ENCODE measurements at regions not wholly inside any gene's neighbourhood (a gene's known extent, or its start where the extent isn't known, plus 50 kb on each side); places are given as distances from the start of the nearest gene placed in this dataset. TPM values are rescaled to one million over a fixed set of nuclear protein-coding genes. Genes with fewer than 3 reads are reported as not detected.

DNA sequence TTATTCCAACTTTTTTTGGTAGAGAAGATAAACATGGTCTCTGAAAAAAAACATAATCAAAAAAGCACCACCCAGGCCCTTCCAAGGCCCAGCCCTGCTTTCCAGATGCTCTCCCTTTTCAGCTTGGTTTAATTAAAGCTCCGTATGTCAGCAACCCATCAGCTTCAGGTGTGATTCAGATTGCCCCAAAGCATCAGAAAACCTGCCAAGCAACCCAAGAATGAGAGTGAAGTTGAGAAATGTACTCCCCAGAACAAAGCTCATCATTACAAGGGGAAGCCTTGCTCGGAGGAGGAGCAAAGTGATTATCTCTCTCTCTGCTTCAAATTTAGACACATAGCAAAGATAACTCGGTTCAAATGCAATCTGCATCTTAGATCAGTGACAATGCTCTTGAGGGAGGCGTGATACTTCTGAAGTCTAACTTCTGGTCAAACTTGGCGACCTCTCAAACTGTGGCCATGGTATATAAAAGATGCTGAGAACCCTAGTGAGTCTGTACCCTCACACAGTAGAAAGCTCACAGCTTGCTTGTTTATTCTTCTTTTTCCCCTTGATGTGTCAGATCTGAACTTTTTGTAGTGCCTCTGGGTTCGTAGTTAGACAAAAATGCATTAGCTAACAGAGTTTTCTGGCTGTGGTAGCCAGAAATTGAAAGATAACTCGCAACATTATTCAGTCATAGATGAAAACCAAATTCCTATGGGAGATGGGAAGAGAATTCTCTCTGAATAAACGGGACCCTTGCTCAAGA is 63.3 kb upstream of the ZC3H11B start:
- Histone ChIP-seq H3K4me3 (ENCODE audit: low read depth, low read length) (no peak overlapping the region), H3K4me1 (ENCODE audit: insufficient read depth) (no peaks in the 10 kb centered on the region), H3K27ac (ENCODE audit: low read depth) (no peak overlapping the region), H3K36me3 (ENCODE audit: insufficient read depth) (no peaks in the 10 kb centered on the region)
- WGBS, result 67% methylated on average over 8 of the region's 8 CpGs
- DNase-seq (ENCODE audit: extremely low spot score), result no peak

DNA sequence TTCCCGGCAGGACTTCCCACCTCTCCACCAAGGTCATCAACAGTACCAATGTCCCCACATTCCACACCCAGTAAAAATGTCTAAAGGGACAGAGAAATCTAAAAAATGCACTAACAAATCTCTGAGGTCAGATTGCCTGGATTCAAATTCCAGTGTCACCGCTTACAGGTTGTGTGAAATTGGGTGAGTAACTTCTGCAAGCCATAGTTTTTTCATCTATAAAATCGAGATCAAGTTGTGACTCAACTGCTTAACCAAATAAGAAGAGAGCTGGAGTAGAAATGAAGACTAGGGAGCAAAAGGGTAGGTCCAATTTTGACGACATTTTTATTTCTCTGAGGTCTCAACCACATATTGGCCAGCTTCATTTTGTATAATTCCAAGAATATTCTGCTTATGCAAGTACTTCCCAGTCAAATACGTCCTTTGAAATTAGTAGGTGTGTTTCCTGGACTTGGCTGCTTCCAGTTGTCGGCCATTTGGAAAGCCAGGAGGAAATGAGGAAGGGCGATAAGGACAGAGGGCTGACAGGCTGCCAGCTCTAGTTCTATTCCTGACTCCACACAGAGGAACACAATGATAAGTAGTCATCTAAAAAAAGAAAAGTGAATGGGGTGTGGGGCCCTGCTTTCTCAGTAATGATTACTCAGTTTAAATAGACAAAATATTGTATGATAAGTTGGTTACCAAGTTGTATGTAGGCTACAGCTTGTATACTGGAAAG is 57.7 kb upstream of the ZC3H11B start:
- Histone ChIP-seq H3K4me1 (ENCODE audit: insufficient read depth) (no peaks in the 10 kb centered on the region), H3K4me3 (ENCODE audit: low read depth, low read length) (no peak overlapping the region), H3K36me3 (ENCODE audit: insufficient read depth) (no peaks in the 10 kb centered on the region), H3K27ac (ENCODE audit: low read depth) (no peak overlapping the region)
- no peak for DNase-seq (ENCODE audit: extremely low spot score)
- 50% methylated on average over 7 of the region's 7 CpGs for WGBS

DNA sequence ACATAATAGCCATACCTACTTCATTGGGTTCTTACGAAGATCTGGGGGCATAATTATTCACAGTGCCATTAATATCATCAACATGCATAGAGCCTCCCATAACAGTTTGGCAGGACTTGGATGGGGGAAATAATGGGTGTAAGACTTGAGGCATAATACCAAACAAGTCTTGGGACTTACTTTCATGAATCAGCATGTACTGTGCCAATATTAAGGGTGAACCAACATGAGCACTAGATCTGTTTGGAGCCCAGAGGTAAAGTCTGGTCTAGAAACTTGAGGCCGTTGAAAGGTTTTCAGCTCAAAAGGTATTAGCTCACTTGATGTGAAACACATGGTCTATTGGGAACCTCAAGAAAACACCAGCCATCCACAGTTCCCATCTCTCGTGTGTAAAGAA is 56.7 kb upstream of the ZC3H11B start:
- H3K36me3 ChIP-seq (ENCODE audit: insufficient read depth), result no peaks in the 10 kb centered on the region
- 75% methylated on average over 3 of the region's 3 CpGs for WGBS
- no peak overlapping the region for H3K27ac ChIP-seq (ENCODE audit: low read depth)
- DNase-seq (ENCODE audit: extremely low spot score), result no peak
- no peak overlapping the region for H3K4me3 ChIP-seq (ENCODE audit: low read depth, low read length)
- H3K4me1 ChIP-seq (ENCODE audit: insufficient read depth), result no peaks in the 10 kb centered on the region

DNA sequence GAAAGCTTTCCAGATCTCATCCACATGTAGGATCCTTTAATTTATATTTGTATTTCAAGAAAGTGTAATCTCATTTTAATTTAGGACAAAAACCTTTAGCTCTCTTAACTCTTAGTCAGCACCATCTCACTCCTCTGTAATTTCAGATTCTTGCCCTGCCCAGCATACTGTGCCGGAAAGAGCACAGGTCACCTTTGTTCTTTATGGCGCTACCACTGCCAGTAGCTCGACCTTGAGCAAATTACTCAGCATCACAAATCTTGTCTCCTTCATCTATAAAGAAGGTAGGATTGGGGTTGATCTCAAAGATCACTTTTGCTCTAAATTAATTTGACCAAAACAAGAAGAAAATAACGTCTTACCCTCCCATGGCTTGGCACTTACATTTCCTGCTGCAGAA is 56.1 kb upstream of the ZC3H11B start:
- no peak overlapping the region for H3K27ac ChIP-seq (ENCODE audit: low read depth)
- WGBS, result 71% methylated on average over 4 of the region's 4 CpGs
- no peaks in the 10 kb centered on the region for H3K4me1 ChIP-seq (ENCODE audit: insufficient read depth)
- H3K36me3 ChIP-seq (ENCODE audit: insufficient read depth), result no peaks in the 10 kb centered on the region
- no peak for DNase-seq (ENCODE audit: extremely low spot score)
- no peak overlapping the region for H3K4me3 ChIP-seq (ENCODE audit: low read depth, low read length)

DNA sequence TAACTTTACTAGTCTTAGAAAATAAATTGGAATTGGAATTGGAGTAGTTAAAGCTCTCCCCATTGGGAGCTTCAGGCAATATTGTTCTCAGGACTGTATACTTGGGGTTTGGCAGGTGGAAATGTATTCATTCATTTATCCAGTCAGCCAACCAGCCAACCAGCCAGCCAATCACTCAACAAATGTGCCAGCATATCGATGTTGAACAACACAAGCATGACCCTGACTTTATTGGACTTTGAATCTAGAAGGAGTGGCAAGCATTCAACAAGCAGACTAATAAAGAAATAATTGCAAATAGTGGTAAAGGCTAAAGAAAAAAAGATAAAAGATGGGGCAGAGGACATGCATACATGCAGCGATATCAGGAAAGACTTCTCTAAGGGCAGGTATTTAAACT is 55.5 kb upstream of the ZC3H11B start:
- Histone ChIP-seq H3K4me1 (ENCODE audit: insufficient read depth) (no peaks in the 10 kb centered on the region), H3K36me3 (ENCODE audit: insufficient read depth) (no peaks in the 10 kb centered on the region), H3K27ac (ENCODE audit: low read depth) (no peak overlapping the region), H3K4me3 (ENCODE audit: low read depth, low read length) (no peak overlapping the region)
- DNase-seq (ENCODE audit: extremely low spot score), result no peak
- WGBS, result 90% methylated on average over 2 of the region's 2 CpGs

DNA sequence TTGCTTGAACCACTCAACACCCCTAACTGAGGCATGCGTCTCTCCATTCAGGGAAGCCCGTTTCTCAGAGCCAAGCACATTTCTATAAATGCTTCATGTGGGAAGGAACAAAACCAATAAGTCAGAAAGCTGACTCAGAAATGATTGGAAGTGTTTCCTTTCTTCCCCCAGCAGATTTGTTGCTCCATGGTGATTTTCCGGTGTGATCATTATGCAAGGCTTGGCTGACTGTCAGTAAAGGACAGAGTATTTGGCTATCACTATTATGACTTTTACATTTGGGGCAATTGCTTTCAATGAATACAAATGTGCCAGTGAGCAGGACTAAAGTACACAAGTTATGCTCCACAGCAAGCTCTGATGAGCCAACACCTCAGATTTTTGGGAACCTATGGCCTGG is 53.3 kb upstream of the ZC3H11B start:
- no peak overlapping the region for H3K27ac ChIP-seq (ENCODE audit: low read depth)
- WGBS, result 61% methylated on average over 3 of the region's 3 CpGs
- no peak for DNase-seq (ENCODE audit: extremely low spot score)

DNA sequence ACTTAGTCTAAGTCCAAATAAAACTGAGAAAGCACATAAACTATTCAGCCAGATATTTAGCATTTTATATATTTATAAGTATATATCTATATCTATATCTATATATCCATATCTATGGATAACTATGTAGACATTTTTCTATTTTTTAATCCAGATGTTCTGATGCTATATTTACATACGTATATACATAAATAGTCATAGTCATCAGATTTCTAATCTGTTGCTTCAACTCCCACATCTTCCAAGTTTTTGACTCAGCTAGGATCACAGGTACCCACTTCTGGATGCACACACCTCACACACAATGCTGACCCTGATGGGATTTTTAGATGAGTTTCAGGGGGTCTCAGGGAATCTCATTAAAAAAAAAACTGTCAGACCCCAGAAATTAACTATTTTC is 52.2 kb upstream of the ZC3H11B start:
- Histone ChIP-seq H3K4me3 (ENCODE audit: low read depth, low read length) (no peak overlapping the region), H3K4me1 (ENCODE audit: insufficient read depth) (no peaks in the 10 kb centered on the region), H3K36me3 (ENCODE audit: insufficient read depth) (no peaks in the 10 kb centered on the region), H3K27ac (ENCODE audit: low read depth) (no peak overlapping the region)
- DNase-seq (ENCODE audit: extremely low spot score), result no peak
- WGBS, result 86% methylated on average over 1 of the region's 1 CpG

More for the DNA sequence above, 53.3 kb upstream of the ZC3H11B start:
- H3K36me3 ChIP-seq (ENCODE audit: insufficient read depth), result no peaks in the 10 kb centered on the region
- no peaks in the 10 kb centered on the region for H3K4me1 ChIP-seq (ENCODE audit: insufficient read depth)
- no peak overlapping the region for H3K4me3 ChIP-seq (ENCODE audit: low read depth, low read length)

DNA sequence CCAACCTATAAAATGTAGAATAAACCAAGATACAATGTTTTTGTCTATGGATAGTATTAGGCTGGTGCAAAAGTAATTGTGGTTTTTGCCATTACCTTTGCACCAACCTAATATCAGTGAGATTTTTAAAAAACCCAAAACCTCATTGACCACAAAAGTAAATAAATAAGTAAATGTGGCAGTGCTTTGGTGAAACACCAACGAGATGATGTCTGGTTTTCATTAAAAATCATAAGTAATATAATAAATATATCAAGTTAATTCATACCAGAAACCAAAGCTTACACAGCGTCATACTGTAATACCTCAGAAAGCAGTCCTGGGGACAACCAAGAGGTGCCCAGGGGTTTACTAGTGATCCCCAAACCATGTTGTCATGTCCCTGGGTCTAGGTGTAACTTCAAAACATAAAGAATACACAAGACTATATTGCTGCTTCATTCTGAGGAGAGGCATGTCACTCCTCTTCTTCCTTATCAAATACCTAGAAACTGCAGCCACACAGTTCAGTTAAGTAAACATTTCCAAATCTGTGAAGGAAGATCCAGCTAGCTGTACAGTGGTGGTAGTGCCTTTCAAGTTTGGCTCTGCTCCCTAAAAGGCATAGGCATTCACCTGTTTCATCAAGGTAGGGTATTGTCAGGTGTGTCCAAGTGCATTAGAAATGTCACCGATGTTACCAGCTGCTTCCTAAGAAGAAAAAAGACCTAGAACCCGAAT is 51.6 kb upstream of the ZC3H11B start:
- no peak for DNase-seq (ENCODE audit: extremely low spot score)
- 73% methylated on average over 4 of the region's 4 CpGs for WGBS
- no peaks in the 10 kb centered on the region for H3K36me3 ChIP-seq (ENCODE audit: insufficient read depth)
- H3K4me1 ChIP-seq (ENCODE audit: insufficient read depth), result no peaks in the 10 kb centered on the region
- H3K27ac ChIP-seq (ENCODE audit: low read depth), result no peak overlapping the region
- H3K4me3 ChIP-seq (ENCODE audit: low read depth, low read length), result no peak overlapping the region

Small RNAs in the stretch of these regions (small RNA-seq; reads per million reads assigned to genes)
- gene RNA5SP76, result not detected

Data from urinary bladder (tissue), 4 donors.